Spinal cord (tissue), 9 donors: ENCODE measurements at regions not wholly inside any gene's neighbourhood (a gene's known extent, or its start where the extent isn't known, plus 50 kb on each side); places are given as distances from the start of the nearest gene placed in this dataset.

ENCODE experiments used
- DNase-seq, 6 donors: peaks; one replicate each; pipeline versions ENCODE4 v3.0.0 to v3.0.0-alpha.2; 2013 to 2015; ENCODE audit warnings: low spot score in 6 of 6, low read depth in 4 of 6
- H3K27ac ChIP-seq: one replicate; pipeline ENCODE4 v1.5.1; 2013; ENCODE audit warnings: low read depth, low read length, control low read depth
- H3K27me3 ChIP-seq: one replicate; pipeline ENCODE4 v1.6.1; 2013; ENCODE audit warnings: low read length; ENCODE audit not compliant: control insufficient read depth, insufficient read depth
- H3K36me3 ChIP-seq: one replicate; pipeline ENCODE4 v1.6.1; 2013; ENCODE audit warnings: low read length; ENCODE audit not compliant: control insufficient read depth, insufficient read depth
- H3K4me1 ChIP-seq: one replicate; pipeline ENCODE4 v1.6.1; 2013; ENCODE audit warnings: low read length; ENCODE audit not compliant: control insufficient read depth, insufficient read depth
- H3K4me3 ChIP-seq: one replicate; pipeline ENCODE4 v1.5.1; 2013; ENCODE audit warnings: low read depth, low read length, control low read depth
- H3K9me3 ChIP-seq: one replicate; pipeline ENCODE4 v1.6.1; 2013; ENCODE audit warnings: low read length; ENCODE audit not compliant: control insufficient read depth, insufficient read depth
- WGBS: methylation state at CpG from one replicate; pipeline ENCODE4 v1.1.5; 2013; ENCODE audit warnings: missing lambda C conversion rate; ENCODE audit not compliant: insufficient coverage; 5-methylcytosine and 5-hydroxymethylcytosine counted together
- donor health status: healthy.

DNA sequence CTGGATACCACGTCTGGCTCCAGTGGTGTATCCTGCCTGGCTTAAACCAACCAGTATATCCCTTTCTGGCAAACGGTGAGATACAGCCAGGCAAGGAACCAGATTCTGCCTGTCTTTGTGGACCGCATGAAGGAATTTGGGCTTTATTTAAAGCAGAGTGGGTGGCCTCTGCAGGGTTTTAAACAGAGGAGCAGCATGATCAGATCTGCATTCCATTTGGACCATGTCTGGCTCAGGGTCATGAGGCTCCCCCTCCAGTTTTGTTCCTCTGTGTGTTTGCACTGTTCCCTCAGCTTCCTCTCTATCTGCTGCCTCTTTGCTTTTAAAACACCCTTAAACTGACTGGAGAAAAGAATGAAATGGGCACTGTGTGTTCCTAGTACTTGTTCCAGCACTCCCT lies 195.0 kb downstream of the GIPC2 start:
- no peaks in the 10 kb centered on the region for H3K27me3 ChIP-seq
- DNase-seq = no peak
- WGBS = 78% methylated on average over 3 of the region's 3 CpGs
- H3K9me3 ChIP-seq = no peaks in the 10 kb centered on the region
- no peaks in the 10 kb centered on the region for H3K36me3 ChIP-seq
- no peak overlapping the region for H3K4me3 ChIP-seq
- no peak overlapping the region for H3K27ac ChIP-seq
- H3K4me1 ChIP-seq = no peaks in the 10 kb centered on the region

- Histone ChIP-seq H3K36me3 (no peaks in the 10 kb centered on the region), H3K9me3 (no peaks in the 10 kb centered on the region), H3K27me3 (no peaks in the 10 kb centered on the region), H3K4me1 (no peaks in the 10 kb centered on the region), H3K27ac (no peak overlapping the region), H3K4me3 (no peak overlapping the region)
- DNase-seq = no peak
- WGBS = no CpG with 5 or more reads among the region's 2 CpGs
Observed at GRCh38 chr1:78247079-78247478, 201.3 kb downstream of the GIPC2 start.

DNA sequence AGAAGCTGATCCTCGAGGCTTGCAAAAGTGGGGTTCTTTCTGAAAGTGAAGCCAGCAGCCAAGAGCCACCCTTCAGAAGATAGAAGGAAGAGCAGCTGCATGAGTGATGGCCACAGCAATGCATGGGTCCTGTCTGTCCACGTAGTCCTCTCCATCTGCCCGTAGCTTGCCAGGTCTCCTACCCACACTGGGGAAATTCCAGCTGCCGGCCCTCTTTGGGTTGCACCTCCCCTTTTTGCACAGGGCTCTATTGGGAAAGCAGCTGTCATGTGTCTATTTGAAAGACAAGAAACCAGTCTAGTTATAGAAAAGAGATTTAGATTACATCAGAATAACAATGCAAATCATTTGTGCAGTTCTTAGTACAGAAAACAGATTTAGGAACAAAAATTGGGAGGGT lies 204.4 kb downstream of the GIPC2 start:
- H3K27ac ChIP-seq = no peak overlapping the region
- no peaks in the 10 kb centered on the region for H3K36me3 ChIP-seq
- WGBS = 86% methylated on average over 1 of the region's 4 CpGs
- DNase-seq = no peak
- H3K27me3 ChIP-seq = no peaks in the 10 kb centered on the region
- no peaks in the 10 kb centered on the region for H3K4me1 ChIP-seq
- H3K4me3 ChIP-seq = no peak overlapping the region
- H3K9me3 ChIP-seq = no peaks in the 10 kb centered on the region

DNA sequence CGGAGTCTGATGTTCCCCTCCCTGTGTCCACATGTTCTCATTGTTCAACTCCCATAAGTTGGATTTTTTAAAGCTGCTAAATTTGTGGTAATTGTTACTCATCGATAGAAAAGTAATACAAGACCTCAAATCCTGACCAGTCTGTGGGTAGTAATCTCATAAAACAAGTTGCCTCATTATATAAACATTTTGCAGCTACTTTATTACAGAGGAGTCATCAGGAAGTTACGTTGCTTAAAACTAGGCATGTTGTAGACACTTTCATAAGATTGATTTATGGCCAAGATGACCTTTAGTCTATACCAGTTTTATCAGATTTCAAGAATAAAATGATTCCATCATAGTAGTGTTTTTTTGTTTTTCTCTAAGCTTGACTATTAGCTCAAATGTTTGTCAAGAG lies 208.8 kb downstream of the GIPC2 start:
- WGBS = no CpG with 5 or more reads among the region's 3 CpGs
- Histone ChIP-seq H3K36me3 (no peaks in the 10 kb centered on the region), H3K27me3 (no peaks in the 10 kb centered on the region), H3K9me3 (no peaks in the 10 kb centered on the region), H3K4me3 (no peak overlapping the region), H3K4me1 (no peaks in the 10 kb centered on the region), H3K27ac (no peak overlapping the region)
- DNase-seq = no peak

GRCh38 chr1:78255383-78255782 lies 209.6 kb downstream of the GIPC2 start:
- H3K27ac ChIP-seq = no peak overlapping the region
- no peaks in the 10 kb centered on the region for H3K4me1 ChIP-seq
- no peaks in the 10 kb centered on the region for H3K36me3 ChIP-seq
- WGBS = no CpG with 5 or more reads among the region's 2 CpGs
- no peaks in the 10 kb centered on the region for H3K27me3 ChIP-seq
- H3K4me3 ChIP-seq = no peak overlapping the region
- DNase-seq = no peak
- H3K9me3 ChIP-seq = no peaks in the 10 kb centered on the region

DNA sequence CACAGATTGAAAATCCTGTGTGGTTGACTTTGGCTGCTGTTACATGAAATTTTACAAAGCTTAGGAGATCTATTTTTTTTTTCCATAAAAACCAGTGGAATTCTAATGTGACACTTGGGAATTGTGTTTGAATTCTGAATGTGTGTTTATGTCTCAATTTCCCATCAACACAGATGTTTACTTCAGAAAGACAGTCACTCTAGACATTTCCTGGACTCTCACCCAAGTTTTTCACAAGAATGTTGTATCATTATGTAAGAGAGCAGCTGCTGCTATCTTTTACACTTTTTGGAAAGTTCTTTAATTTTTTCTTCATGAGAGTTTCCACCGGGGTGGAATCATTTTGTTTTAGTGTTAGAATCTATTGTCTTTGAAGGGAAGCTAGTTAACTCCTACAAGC lies 210.1 kb downstream of the GIPC2 start:
- 83% methylated on average over 1 of the region's 1 CpG for WGBS
- Histone ChIP-seq H3K9me3 (no peaks in the 10 kb centered on the region), H3K4me1 (no peaks in the 10 kb centered on the region), H3K36me3 (no peaks in the 10 kb centered on the region), H3K27ac (no peak overlapping the region), H3K27me3 (no peaks in the 10 kb centered on the region), H3K4me3 (no peak overlapping the region)
- DNase-seq = peak in 2 of 6 donors; percentile 6 to 41

GRCh38 chr1:78263459-78263858 lies 217.7 kb downstream of the GIPC2 start:
- no peaks in the 10 kb centered on the region for H3K27me3 ChIP-seq
- no peaks in the 10 kb centered on the region for H3K4me1 ChIP-seq
- no peak overlapping the region for H3K27ac ChIP-seq
- DNase-seq = no peak
- no peaks in the 10 kb centered on the region for H3K9me3 ChIP-seq
- no peaks in the 10 kb centered on the region for H3K36me3 ChIP-seq
- WGBS = 34% methylated on average over 2 of the region's 2 CpGs
- H3K4me3 ChIP-seq = no peak overlapping the region

GRCh38 chr1:78263946-78264345 lies 218.2 kb downstream of the GIPC2 start:
- Histone ChIP-seq H3K27ac (no peak overlapping the region), H3K27me3 (no peaks in the 10 kb centered on the region), H3K9me3 (no peaks in the 10 kb centered on the region), H3K4me1 (no peaks in the 10 kb centered on the region), H3K36me3 (no peaks in the 10 kb centered on the region), H3K4me3 (no peak overlapping the region)
- WGBS = no CpG with 5 or more reads among the region's 1 CpG
- DNase-seq = no peak

DNA sequence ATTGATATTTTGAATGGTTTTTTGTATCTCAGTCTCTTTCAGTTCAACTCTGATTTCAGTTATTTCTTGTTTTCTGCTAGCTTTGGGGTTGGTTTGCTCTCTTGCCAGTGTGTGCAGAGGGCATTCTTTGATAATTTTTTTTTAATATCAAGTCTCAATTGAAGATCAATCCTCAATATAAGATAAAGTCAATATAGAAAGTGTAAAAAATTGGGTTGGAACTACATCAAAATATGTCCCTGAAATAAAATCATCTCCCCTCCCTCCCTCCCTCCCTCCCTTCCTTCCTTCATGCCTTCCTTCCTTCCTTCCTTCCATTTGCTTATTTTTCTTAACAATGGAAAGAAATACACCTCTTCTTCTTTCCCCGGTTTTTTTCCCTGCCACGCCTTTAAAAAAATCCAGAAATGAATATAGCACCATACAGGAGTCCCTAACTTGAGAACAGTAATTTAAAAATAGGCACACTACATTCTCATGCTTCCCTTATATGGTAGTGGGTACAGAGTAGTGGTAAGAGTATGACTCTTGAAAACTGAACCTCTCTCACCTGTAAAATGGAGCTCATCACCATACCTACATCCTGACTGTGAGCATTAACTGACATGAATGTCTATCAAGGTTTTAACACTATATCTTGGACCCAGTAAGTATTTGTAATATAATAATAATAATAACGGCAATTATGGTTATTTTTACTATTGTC lies 221.9 kb downstream of the GIPC2 start:
- Histone ChIP-seq H3K27ac (no peak overlapping the region), H3K4me1 (no peaks in the 10 kb centered on the region), H3K36me3 (no peaks in the 10 kb centered on the region), H3K4me3 (no peak overlapping the region), H3K27me3 (no peaks in the 10 kb centered on the region), H3K9me3 (no peaks in the 10 kb centered on the region)
- no peak for DNase-seq
- WGBS = no CpG with 5 or more reads among the region's 3 CpGs

GRCh38 chr1:78269591-78269990 lies 221.2 kb upstream of the PTGFR start:
- no peaks in the 10 kb centered on the region for H3K36me3 ChIP-seq
- no peaks in the 10 kb centered on the region for H3K4me1 ChIP-seq
- no peak for DNase-seq
- no CpG with 5 or more reads among the region's 2 CpGs for WGBS
- no peaks in the 10 kb centered on the region for H3K27me3 ChIP-seq
- H3K27ac ChIP-seq = no peak overlapping the region
- no peak overlapping the region for H3K4me3 ChIP-seq
- no peaks in the 10 kb centered on the region for H3K9me3 ChIP-seq
